Transverse colon (tissue), 3 donors: ENCODE measurements at regions not wholly inside any gene's neighbourhood (a gene's known extent, or its start where the extent isn't known, plus 50 kb on each side); places are given as distances from the start of the nearest gene placed in this dataset.

Experiments used
- CTCF ChIP-seq, 5 experiments: fragments of 200-600 bp in 3 of 5; fragments of 450-650 bp in 2 of 5; sonication (generic) in 3 of 5; IDR thresholded peaks; 1 replicate in 2 of 5; 2 replicates in 3 of 5; pipeline ENCODE4 v1.5.1; 2016 to 2017; ENCODE audit warnings: antibody characterized with exemption in 5 of 5, inconsistent platforms in 3 of 5, mild to moderate bottlenecking in 2 of 5, moderate library complexity in 1 of 5
- POLR2A ChIP-seq: fragments of 450-650 bp; IDR thresholded peaks from one replicate; pipeline ENCODE4 v1.6.1; 2016; ENCODE audit warnings: antibody characterized with exemption, mild to moderate bottlenecking, moderate library complexity

- TF ChIP-seq POLR2A: no peak
- TF ChIP-seq CTCF (IDR thresholded peaks at IDR 0.05): no peak
These were observed 1333.9 kb downstream of the PCDH18 start for GRCh38 chr4:136198358-136198757.
